Gastroesophageal sphincter (tissue), 3 donors: ENCODE measurements at regions not wholly inside any gene's neighbourhood (a gene's known extent, or its start where the extent isn't known, plus 50 kb on each side); places are given as distances from the start of the nearest gene placed in this dataset.

Source experiments
- POLR2A ChIP-seq, 2 donors: fragments of 450-650 bp; IDR thresholded peaks; one replicate each; pipeline ENCODE4 v1.6.1; 2017; ENCODE audit warnings: antibody characterized with exemption in 2 of 2, mild to moderate bottlenecking in 2 of 2, moderate library complexity in 1 of 2
- TF ChIP-seq, protein P1 (sequence below), 4 experiments: fragments of 200-600 bp in 2 of 4; fragments of 450-650 bp in 2 of 4; sonication (generic) in 1 of 4; IDR thresholded peaks; one replicate each; pipeline ENCODE4 v1.5.1; 2017 to 2019; ENCODE audit warnings: antibody characterized with exemption in 4 of 4, mild to moderate bottlenecking in 2 of 4, moderate library complexity in 2 of 4

DNA sequence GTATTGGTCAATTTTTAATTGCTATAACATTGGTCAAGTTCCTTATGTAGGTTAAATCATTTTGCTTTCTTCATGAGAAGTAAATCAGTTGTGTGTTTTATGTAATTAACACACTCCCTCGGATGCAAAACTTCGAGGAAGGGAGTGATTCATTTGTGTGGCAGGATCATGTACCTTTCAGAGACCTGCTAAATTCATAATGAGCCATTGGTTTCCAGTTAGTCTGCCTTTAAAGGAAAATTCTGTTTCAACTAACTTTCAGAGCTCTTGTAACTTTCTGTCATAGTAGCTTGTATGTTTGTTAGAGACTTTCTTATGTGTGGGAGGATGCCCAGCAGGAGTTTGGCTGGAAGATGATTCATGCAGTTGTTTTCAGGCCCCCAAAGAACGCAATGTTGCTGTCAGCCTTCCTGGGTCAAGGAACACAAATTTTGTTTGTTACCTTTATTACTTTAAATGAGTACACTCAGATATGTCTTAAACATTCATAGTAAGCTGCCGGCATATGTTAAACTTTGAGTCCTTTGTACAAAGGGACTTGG lies 72.1 kb downstream of the GPR101 start:
- TF ChIP-seq, protein P1, sequence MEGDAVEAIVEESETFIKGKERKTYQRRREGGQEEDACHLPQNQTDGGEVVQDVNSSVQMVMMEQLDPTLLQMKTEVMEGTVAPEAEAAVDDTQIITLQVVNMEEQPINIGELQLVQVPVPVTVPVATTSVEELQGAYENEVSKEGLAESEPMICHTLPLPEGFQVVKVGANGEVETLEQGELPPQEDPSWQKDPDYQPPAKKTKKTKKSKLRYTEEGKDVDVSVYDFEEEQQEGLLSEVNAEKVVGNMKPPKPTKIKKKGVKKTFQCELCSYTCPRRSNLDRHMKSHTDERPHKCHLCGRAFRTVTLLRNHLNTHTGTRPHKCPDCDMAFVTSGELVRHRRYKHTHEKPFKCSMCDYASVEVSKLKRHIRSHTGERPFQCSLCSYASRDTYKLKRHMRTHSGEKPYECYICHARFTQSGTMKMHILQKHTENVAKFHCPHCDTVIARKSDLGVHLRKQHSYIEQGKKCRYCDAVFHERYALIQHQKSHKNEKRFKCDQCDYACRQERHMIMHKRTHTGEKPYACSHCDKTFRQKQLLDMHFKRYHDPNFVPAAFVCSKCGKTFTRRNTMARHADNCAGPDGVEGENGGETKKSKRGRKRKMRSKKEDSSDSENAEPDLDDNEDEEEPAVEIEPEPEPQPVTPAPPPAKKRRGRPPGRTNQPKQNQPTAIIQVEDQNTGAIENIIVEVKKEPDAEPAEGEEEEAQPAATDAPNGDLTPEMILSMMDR (IDR thresholded peaks at IDR 0.05): no peak
- no peak for TF ChIP-seq POLR2A (IDR thresholded peaks at IDR 0.05)
